MM.1S (cell line): ENCODE measurements at regions not wholly inside any gene's neighbourhood (a gene's known extent, or its start where the extent isn't known, plus 50 kb on each side); places are given as distances from the start of the nearest gene placed in this dataset.

Source experiments
- CTCF ChIP-seq: fragments of 300-600 bp; sonication (generic); IDR thresholded peaks from 2 replicates; pipeline ENCODE4 v1.5.1; 2016; ENCODE audit warnings: antibody characterized with exemption, low read length, mixed read lengths
- EZH2phosphoT487 ChIP-seq: fragments of 300-600 bp; sonication (generic); IDR thresholded peaks from 2 replicates; pipeline ENCODE4 v1.6.1; 2018; ENCODE audit warnings: antibody characterized with exemption, low read length

- TF ChIP-seq CTCF (no peak), EZH2phosphoT487 (no peak)
Observed at GRCh38 chr3:8220291-8220690, 281.3 kb upstream of the LMCD1 start.
